Neural progenitor cell (in vitro differentiated cells): ENCODE measurements at regions not wholly inside any gene's neighbourhood (a gene's known extent, or its start where the extent isn't known, plus 50 kb on each side); places are given as distances from the start of the nearest gene placed in this dataset.

Experiments
- EZH2 ChIP-seq: fragments of 200-600 bp; sonication (generic); IDR thresholded peaks from 2 replicates; pipeline ENCODE4 v1.6.1; 2017; ENCODE audit warnings: antibody characterized with exemption, mild to moderate bottlenecking, moderate library complexity
- EZH2phosphoT487 ChIP-seq: fragments of 200-600 bp; sonication (generic); IDR thresholded peaks from 2 replicates; pipeline ENCODE4 v1.6.1; 2017; ENCODE audit warnings: antibody characterized with exemption
- TF ChIP-seq, protein P1 (sequence below): fragments of 200-600 bp; sonication (generic); IDR thresholded peaks from 2 replicates; pipeline ENCODE4 v1.5.1; 2017; ENCODE audit warnings: antibody characterized with exemption, mild to moderate bottlenecking

GRCh38 chr20:39611901-39612300 lies 649.8 kb downstream of the DHX35 start:
- TF ChIP-seq, protein P1, sequence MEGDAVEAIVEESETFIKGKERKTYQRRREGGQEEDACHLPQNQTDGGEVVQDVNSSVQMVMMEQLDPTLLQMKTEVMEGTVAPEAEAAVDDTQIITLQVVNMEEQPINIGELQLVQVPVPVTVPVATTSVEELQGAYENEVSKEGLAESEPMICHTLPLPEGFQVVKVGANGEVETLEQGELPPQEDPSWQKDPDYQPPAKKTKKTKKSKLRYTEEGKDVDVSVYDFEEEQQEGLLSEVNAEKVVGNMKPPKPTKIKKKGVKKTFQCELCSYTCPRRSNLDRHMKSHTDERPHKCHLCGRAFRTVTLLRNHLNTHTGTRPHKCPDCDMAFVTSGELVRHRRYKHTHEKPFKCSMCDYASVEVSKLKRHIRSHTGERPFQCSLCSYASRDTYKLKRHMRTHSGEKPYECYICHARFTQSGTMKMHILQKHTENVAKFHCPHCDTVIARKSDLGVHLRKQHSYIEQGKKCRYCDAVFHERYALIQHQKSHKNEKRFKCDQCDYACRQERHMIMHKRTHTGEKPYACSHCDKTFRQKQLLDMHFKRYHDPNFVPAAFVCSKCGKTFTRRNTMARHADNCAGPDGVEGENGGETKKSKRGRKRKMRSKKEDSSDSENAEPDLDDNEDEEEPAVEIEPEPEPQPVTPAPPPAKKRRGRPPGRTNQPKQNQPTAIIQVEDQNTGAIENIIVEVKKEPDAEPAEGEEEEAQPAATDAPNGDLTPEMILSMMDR: no peak
- TF ChIP-seq EZH2phosphoT487 (no peak), EZH2 (no peak)
